ENCODE measurements at regions not wholly inside any gene's neighbourhood (a gene's known extent, or its start where the extent isn't known, plus 50 kb on each side); places are given as distances from the start of the nearest gene placed in this dataset.

GRCh38 chr10:123451618-123452245 is 214.4 kb upstream of the GPR26 start:
- no peaks in the 10 kb centered on the region for H3K23me2 ChIP-seq (ENCODE audit: low read depth, low read length)
- H3K79me2 ChIP-seq (ENCODE audit: control insufficient read depth in 1 of 2, insufficient read depth in 2 of 2, low read length in 2 of 2), result no peaks in the 10 kb centered on the region
- H3K23ac ChIP-seq (ENCODE audit: insufficient read length), result no peak overlapping the region
- H3K14ac ChIP-seq (ENCODE audit: insufficient read length), result no peak overlapping the region
- H4K91ac ChIP-seq (replicated peaks; ENCODE audit: insufficient read length, low read length), result no peak overlapping the region
- H3K27me3 ChIP-seq (replicated peaks in 1 of 4; ENCODE audit: control insufficient read depth in 3 of 4, extremely low read depth in 1 of 4, insufficient read depth in 3 of 4, low read length in 3 of 4), result no peaks in the 10 kb centered on the region
- H3K4me3 ChIP-seq (ENCODE audit: extremely low read depth in 1 of 4, insufficient read depth in 2 of 4, low read depth in 3 of 4, low read length in 4 of 4), result no peak overlapping the region
- no peak overlapping the region for H2BK20ac ChIP-seq (ENCODE audit: low read length)
- no peaks in the 10 kb centered on the region for H3K9me3 ChIP-seq (ENCODE audit: insufficient read depth in 2 of 2, low read depth in 1 of 2, low read length in 1 of 2)
- H4K5ac ChIP-seq (ENCODE audit: insufficient read length, low read depth, low read length), result no peak overlapping the region
- no peak overlapping the region for H2AK5ac ChIP-seq (ENCODE audit: low read depth, low read length)
- no peak for DNase-seq (ENCODE audit: low read depth in 1 of 2, low spot score in 2 of 2)
- 87% methylated on average over 14 of the region's 14 CpGs; no CpG with 5 or more reads in 1 of the 2 experiments for WGBS, 2 experiments (ENCODE audit: extremely low coverage in 1 of 2, insufficient coverage in 1 of 2, insufficient read length in 1 of 2, insufficient replicate concordance in 2 of 2, low coverage in 1 of 2, low lambda C conversion rate in 2 of 2, missing lambda C conversion rate in 1 of 2)
- peak; percentile 39 for FAIRE-seq
- H3K4ac ChIP-seq (replicated peaks; ENCODE audit: insufficient read length, low read depth, low read length), result no peak overlapping the region
- H2BK5ac ChIP-seq (ENCODE audit: low read depth, low read length), result no peak overlapping the region
- no peaks in the 10 kb centered on the region for H3K36me3 ChIP-seq (ENCODE audit: control insufficient read depth in 2 of 4, insufficient read depth in 4 of 4, low read length in 3 of 4)
- H2BK12ac ChIP-seq (ENCODE audit: low read depth, low read length), result no peak overlapping the region
- no peaks in the 10 kb centered on the region for H3K4me1 ChIP-seq (replicated peaks in 1 of 4; ENCODE audit: control insufficient read depth in 3 of 4, insufficient read depth in 4 of 4, low read length in 3 of 4)
- no peak overlapping the region for H3K27ac ChIP-seq (ENCODE audit: low read depth, low read length)
- H3K9ac ChIP-seq (replicated peaks in 1 of 4; ENCODE audit: extremely low read depth in 1 of 4, low read depth in 3 of 4, low read length in 3 of 4), result no peak overlapping the region
- H3K56ac ChIP-seq (replicated peaks; ENCODE audit: insufficient read length, low read depth, low read length), result no peak overlapping the region
- ChIA-PET POLR2A (ENCODE audit: partially characterized antibody) (no interaction called here), CTCF (ENCODE audit: partially characterized antibody) (interaction anchor here (0.7 to 2.1 kb wide), 10 partner anchors 16 to 543 kb away, joined by 3 to 10 read pairs (median 4); no protein-coding TSS in a partner anchor)
- H2BK120ac ChIP-seq (replicated peaks; ENCODE audit: low read depth, low read length), result no peak overlapping the region
- H3K4me2 ChIP-seq (ENCODE audit: insufficient read depth in 1 of 2, low read depth in 2 of 2, low read length in 2 of 2), result no peak overlapping the region
- no peak overlapping the region for H3K18ac ChIP-seq (ENCODE audit: extremely low read depth, low read length)
- no peaks in the 10 kb centered on the region for H3K79me1 ChIP-seq (ENCODE audit: low read depth, low read length)
- no peaks in the 10 kb centered on the region for H4K20me1 ChIP-seq (replicated peaks in 1 of 2; ENCODE audit: control insufficient read depth in 1 of 2, insufficient read depth in 2 of 2, low read length in 2 of 2)
- no peak overlapping the region for H4K8ac ChIP-seq (ENCODE audit: extremely low read depth, insufficient read depth, low read length)
- H2AFZ ChIP-seq (ENCODE audit: low read length), result no peak overlapping the region
- H2BK15ac ChIP-seq (ENCODE audit: low read length), result no peak overlapping the region
- TF ChIP-seq TAF1 (IDR thresholded peaks at IDR 0.05; ENCODE audit: low read depth, low read length), result no peak

Data from H1 (cell line).